Transverse colon (tissue), 3 donors: ENCODE measurements at regions not wholly inside any gene's neighbourhood (a gene's known extent, or its start where the extent isn't known, plus 50 kb on each side); places are given as distances from the start of the nearest gene placed in this dataset.

Experiments used
- CTCF ChIP-seq, 5 experiments: fragments of 200-600 bp in 3 of 5; fragments of 450-650 bp in 2 of 5; sonication (generic) in 3 of 5; IDR thresholded peaks; 1 replicate in 2 of 5; 2 replicates in 3 of 5; pipeline ENCODE4 v1.5.1; 2016 to 2017; ENCODE audit warnings: antibody characterized with exemption in 5 of 5, inconsistent platforms in 3 of 5, mild to moderate bottlenecking in 2 of 5, moderate library complexity in 1 of 5
- EP300 ChIP-seq: sonication (generic); formaldehyde crosslinking; IDR thresholded peaks from one replicate; pipeline ENCODE4 v1.6.1; 2017; ENCODE audit warnings: antibody characterized with exemption, low read depth

- TF ChIP-seq EP300: no peak
- TF ChIP-seq CTCF (IDR thresholded peaks at IDR 0.05): no peak
Measured at GRCh38 chr1:221454096-221454495, 287.8 kb downstream of the DUSP10 start.
